CD1c-positive myeloid dendritic cell (primary cell): ENCODE measurements at regions not wholly inside any gene's neighbourhood (a gene's known extent, or its start where the extent isn't known, plus 50 kb on each side); places are given as distances from the start of the nearest gene placed in this dataset.

Source experiments
- DNase-seq: peaks from one replicate; pipeline ENCODE4 v3.0.0-alpha.2; 2016; ENCODE audit errors: extremely low spot score

GRCh38 chr16:62681819-62682218 lies 645.6 kb upstream of the CDH8 start:
- no peak for DNase-seq

DNA sequence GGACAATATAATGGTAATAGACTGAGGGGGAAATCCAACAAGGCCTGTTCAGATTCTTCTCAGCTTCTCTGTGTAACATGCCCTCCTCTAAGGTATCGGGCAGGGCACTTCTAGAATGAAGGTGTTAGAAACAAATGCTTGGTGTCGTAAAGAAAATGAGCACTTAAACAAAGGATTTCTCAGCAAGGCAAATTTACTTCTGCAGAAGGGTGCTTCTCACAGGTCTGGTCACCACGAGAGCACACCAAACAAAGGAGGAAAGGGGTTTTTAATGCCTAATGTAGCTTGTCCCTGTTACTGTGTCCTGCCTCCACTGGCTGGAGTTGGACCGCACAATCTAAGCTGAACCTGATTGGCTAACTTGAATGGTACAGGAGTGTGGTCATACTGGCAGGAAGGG lies 642.6 kb upstream of the CDH8 start:
- DNase-seq: no peak

DNA sequence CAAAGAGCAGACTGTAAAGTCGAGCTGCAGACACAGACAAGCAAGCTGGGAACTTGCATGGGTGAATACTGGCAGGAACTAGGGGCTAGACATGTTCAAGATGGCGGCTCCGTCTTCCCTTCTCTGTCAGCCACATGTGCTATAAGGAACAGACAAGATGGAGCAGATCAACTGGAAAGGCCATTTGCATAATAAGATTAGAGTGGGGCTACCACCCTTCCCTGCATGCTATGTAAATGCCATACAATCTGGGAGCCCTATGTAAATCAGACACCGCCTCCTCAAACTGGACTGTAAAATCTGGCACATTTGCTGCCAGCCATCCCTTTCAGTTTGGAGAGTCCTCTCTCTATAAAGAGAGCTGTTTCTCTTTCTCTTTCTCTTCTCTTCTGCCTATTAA lies 640.1 kb upstream of the CDH8 start:
- DNase-seq: no peak

GRCh38 chr16:62665269-62665668 lies 629.0 kb upstream of the CDH8 start:
- no peak for DNase-seq

- DNase-seq: no peak
Measured at GRCh38 chr16:62664566-62664965, 628.3 kb upstream of the CDH8 start.

DNA sequence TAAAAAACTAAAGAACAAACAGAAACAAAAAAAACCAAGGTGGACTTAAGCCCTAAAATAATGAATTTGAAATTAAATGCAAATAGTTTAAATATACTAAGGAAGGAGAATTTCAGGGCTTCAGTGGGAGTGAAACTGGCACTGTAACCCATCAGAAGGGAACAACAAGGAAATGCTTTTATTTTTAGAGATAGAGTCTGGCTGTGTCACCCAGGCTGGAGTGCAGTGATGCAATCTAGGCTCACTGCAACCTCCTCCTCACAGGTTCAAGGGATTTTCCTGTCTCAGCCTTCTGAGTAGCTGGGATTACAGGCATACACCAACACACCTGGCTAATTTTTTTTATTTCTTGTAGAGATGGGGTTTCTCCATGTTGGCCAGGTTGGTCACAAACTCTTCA lies 625.2 kb upstream of the CDH8 start:
- DNase-seq: no peak

DNA sequence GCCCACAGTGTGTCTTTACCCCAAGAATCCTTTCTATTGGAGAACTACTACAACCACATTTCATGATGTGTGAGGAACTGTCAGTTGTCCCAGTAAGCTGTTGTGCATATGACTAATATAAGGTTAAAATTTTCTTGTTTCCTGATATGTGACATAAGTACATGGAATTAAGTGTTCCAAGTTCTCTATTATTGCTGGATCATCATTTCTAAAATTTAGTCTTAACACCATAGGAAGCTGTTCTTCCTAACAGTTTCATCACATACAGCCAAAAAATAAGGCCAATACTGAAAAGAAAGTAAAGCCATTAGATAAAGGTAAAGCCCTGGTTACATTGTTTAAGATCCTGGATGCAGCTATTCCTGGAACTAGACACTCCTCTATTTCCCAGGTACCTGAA lies 620.9 kb upstream of the CDH8 start:
- DNase-seq: no peak

- DNase-seq: no peak
Measured at GRCh38 chr16:62652441-62653120, 616.3 kb upstream of the CDH8 start.

DNA sequence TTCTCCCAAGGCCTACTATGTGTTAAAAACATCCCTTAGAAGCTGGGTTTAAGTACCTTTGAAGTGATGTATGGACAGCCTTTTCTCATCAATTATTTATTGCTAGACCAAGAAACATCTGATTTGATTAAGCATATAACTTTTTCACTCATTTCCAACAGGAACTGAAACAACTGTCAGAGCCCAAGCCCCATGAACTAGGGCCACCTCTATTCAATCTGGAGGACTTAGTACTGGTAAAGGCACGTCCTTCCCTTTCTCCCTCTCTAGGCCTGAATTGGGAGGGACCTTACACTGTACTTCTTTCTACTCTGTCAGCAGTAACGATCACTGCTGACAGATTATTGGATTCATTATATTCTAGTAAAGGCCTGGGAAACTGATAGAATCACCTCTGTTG lies 612.0 kb upstream of the CDH8 start:
- DNase-seq: no peak

DNA sequence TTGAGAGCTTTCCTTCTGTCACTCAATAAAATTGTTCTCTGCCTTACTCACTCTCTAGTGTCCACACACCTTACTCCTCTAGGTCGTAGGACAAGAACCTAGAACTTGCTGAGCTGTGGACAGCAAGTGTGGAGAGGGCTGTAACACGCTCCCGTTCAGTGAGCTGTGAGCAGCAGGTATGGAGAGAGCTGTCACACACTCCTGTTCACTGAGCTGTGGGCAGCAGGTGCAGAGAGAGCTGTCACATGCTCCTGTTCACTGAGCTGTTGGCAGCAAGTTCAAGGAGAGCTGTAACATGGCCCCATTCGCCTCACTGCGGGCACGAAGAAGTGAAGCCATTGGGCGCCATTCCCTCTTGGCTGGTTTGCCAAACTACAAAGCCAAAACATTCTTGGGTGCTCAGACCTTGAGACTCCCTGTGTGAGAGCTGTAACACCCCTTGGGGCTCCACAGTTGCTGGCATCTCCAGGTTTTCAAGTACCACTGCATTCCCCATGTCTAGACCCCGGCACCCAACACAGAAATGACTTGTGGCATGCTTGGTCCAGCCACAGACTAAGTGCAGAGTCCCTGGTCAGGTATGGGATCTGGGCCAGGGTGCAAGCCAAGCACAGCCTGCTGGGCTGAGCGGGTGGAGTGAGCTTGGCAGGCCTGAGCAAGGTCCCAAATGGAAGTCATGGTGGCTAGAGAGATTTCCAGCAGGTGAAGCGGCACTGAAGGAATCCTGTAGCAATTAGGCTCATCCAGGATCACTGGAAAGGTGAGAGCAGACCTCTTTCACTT lies 608.0 kb upstream of the CDH8 start:
- DNase-seq: no peak

- no peak for DNase-seq
Measured at GRCh38 chr16:62642677-62643076, 606.4 kb upstream of the CDH8 start.

GRCh38 chr16:62639890-62640289 lies 603.7 kb upstream of the CDH8 start:
- no peak for DNase-seq

DNA sequence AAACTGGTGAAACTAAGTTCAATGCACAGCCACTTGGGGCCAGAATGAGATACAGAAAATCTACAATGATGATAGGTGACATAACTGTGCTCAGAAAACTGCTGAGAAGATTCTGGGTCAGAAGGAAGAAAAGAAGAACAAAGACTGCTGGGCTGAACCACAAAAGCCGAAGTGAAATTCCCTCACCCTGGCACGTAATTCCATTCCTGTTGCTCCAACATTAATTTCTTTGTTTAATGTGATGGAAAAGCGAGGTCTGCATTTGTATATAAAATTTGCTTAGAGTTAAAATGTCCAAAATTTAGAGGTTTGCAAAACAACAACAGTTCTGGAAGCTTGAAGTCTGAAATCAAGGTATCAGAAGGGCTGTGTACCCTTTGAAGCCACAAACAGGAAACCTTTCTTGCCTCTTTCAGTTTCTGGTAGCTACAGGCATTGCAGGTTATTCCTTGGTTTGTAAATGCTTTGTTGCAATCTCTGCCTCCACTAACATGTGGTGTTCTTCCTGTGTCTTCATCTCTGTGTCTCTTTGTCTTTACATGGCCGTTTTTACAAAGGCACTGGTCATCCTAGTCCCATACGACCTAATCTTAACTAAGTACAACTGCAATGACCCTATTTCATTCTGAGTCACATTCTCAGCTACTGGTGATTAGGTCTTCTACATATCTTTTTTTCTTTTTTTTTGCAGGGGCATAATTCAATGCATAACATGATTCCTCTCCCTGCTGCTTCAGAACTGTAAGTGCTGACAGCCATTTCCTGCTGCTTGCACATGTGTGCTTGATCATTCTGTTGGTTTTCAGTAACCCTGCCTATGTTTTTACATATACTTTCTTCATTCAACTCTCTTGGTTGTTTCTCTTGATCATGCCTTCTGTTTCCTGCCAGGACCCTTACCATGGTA lies 603.0 kb upstream of the CDH8 start:
- DNase-seq: no peak

DNA sequence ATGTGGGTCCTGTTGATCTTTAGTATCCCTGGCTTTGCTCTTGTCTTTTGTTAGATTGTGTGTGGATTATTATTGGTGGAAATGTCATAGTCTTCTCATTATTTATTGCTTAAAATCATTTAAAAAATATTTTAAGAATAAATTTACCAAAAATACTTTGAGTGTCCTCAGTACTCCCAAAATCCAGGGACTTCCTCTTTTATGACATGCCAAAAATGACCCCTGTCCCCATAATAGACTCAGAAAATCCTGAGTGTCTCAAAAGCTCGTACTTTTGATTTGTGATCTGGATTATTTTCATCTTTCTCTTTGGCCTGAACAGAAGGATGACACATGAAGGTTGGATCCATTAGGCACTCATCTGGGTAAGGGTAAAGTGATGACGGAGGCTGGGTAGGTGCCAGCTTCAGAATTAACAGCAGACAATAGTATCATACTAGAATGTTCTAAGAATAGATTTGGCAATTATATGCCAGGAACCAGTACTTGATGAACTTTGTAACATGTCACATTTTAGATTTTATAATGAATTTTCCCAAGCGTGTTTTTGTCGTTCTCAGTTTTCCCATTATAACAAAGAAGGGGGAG lies 602.2 kb upstream of the CDH8 start:
- no peak for DNase-seq

GRCh38 chr16:62625326-62625725 lies 589.1 kb upstream of the CDH8 start:
- DNase-seq: no peak

GRCh38 chr16:62620275-62620674 lies 584.0 kb upstream of the CDH8 start:
- DNase-seq: no peak

DNA sequence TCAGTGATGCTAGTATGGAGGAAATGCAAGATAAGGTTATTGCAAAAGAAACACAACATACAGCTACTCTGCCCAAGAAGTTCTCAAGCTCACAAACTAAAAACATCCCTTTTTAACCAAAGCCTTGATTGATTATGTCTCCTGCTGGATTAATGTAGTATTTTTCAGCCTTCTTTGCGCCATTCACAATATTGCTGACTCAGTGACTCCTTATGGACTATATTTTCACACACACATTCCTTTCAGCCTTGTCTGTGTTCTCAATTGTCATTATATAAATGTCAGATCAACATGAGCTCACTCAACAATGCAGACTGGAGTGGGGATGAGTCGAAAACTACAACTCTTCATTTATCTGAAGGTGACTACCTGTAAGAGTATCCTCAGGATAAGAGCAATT lies 579.3 kb upstream of the CDH8 start:
- DNase-seq: no peak

DNA sequence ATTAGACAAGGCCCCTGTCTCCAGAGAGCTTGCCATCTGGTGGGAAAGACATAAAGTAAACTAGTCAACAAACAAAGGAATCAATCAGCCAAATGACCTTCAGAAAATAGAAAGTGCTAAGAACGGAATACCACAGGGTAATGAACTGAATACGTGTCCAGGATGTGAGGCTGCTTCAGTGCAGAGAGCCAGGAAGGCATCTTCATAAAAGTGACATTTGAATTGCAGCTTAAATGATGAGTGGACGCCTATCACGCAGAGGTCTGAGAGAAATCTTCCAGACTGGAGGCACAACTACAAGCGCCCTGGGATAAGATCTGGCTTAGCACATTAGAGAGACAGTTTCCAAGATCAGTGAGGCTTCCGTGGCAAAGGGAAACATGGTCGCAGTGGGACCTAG lies 574.1 kb upstream of the CDH8 start:
- no peak for DNase-seq

DNA sequence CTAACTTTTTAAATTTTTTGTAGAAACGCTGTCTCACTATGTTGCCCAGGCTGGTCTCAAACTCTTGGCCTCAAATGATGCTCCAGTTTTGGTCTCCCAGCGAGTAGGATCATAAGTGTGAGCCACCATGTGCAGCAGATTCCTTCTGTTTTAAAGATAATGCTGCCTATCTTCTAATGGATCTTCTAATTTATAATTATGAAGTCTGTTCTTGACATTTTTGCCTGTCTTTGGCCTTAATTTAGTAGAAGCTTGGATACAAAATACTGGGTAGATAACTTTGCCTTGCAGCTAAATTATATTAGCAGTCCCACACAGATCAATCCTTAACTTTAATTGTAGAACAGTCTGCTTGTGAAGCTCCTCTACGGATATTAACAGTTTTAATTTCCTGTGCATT lies 566.6 kb upstream of the CDH8 start:
- no peak for DNase-seq

DNA sequence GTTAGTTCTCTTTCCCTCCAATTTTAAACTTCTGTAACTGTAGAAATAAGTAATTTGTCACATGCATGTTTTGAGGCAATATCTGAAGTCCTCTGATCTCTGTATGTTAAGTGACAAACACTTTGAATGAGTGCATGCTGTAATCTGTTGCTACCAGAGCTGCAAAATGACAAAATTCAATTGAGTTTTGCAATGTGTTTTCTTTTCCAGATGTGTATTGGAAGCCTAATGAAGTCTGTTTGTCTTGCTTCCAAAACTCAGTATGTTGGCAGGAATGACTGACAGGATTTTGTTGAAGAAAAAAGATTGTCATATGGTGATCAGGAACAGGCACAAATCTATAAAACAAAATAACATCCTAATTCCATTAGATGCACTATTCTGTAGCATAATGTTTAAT lies 561.6 kb upstream of the CDH8 start:
- no peak for DNase-seq

DNA sequence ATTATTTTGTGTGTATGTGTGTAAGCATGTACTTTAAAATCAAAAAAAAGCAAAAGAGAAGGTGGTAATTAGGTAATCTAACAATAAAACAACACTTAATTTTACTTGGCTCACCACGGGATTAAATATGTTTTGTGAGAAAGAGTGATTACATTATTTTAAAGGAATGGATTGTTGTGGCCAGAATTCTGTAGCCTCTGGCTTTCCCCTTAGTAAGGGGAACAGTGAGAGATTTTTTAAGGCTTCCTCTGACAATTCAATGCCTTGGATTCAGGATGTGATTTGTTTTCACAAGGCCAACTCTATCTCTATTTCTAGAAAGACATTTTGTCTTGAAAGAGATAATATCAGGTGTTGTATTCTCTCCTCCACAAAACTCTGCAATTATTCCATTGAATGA lies 560.3 kb upstream of the CDH8 start:
- no peak for DNase-seq

- DNase-seq: no peak
Measured at GRCh38 chr16:62596125-62596524, 559.9 kb upstream of the CDH8 start.
